ENCODE measurements at regions not wholly inside any gene's neighbourhood (a gene's known extent, or its start where the extent isn't known, plus 50 kb on each side); places are given as distances from the start of the nearest gene placed in this dataset.

- H3K27ac ChIP-seq (replicated peaks) = no peak overlapping the region
- DNase-seq (ENCODE audit: low read depth in 1 of 2, low spot score in 1 of 2) = no peak
- H3K27me3 ChIP-seq (ENCODE audit: insufficient read depth, poor library complexity, severe bottlenecking) = no peaks in the 10 kb centered on the region
- TF ChIP-seq REST (IDR thresholded peaks at IDR 0.05; ENCODE audit: insufficient replicate concordance, low read depth) (no peak), SPI1 (IDR thresholded peaks at IDR 0.05; ENCODE audit: borderline replicate concordance, low read depth) (no peak), POLR2AphosphoS5 (IDR thresholded peaks at IDR 0.05; ENCODE audit: low read depth) (no peak), CTCF (IDR thresholded peaks at IDR 0.05; ENCODE audit: insufficient read depth, low read length) (no peak), GABPA (IDR thresholded peaks at IDR 0.05; ENCODE audit: low read depth) (no peak)
- no peak overlapping the region for H3K4me3 ChIP-seq (replicated peaks; ENCODE audit: insufficient read depth, low read length)
Measured at GRCh38 chr6:81668615-81669047, 83.8 kb downstream of the TENT5A start.

GRCh38 chr6:81666481-81666880, 86.0 kb downstream of the TENT5A start:
- no peak for TF ChIP-seq REST (IDR thresholded peaks at IDR 0.05; ENCODE audit: insufficient replicate concordance, low read depth)
- TF ChIP-seq POLR2AphosphoS5 (IDR thresholded peaks at IDR 0.05; ENCODE audit: low read depth) = no peak
- no peak for TF ChIP-seq CTCF (IDR thresholded peaks at IDR 0.05; ENCODE audit: insufficient read depth, low read length)
- no peak for TF ChIP-seq SPI1 (IDR thresholded peaks at IDR 0.05; ENCODE audit: borderline replicate concordance, low read depth)
- TF ChIP-seq GABPA (IDR thresholded peaks at IDR 0.05; ENCODE audit: low read depth) = no peak
- Histone ChIP-seq H3K4me3 (replicated peaks; ENCODE audit: insufficient read depth, low read length) (no peak overlapping the region), H3K27me3 (ENCODE audit: insufficient read depth, poor library complexity, severe bottlenecking) (no peaks in the 10 kb centered on the region), H3K27ac (replicated peaks) (no peak overlapping the region)
- no peak for DNase-seq (ENCODE audit: low read depth in 1 of 2, low spot score in 1 of 2)

- TF ChIP-seq CTCF (IDR thresholded peaks at IDR 0.05; ENCODE audit: insufficient read depth, low read length) (no peak), REST (IDR thresholded peaks at IDR 0.05; ENCODE audit: insufficient replicate concordance, low read depth) (no peak), POLR2AphosphoS5 (IDR thresholded peaks at IDR 0.05; ENCODE audit: low read depth) (no peak), GABPA (IDR thresholded peaks at IDR 0.05; ENCODE audit: low read depth) (no peak), SPI1 (IDR thresholded peaks at IDR 0.05; ENCODE audit: borderline replicate concordance, low read depth) (no peak)
- H3K27me3 ChIP-seq (ENCODE audit: insufficient read depth, poor library complexity, severe bottlenecking) = no peaks in the 10 kb centered on the region
- H3K4me3 ChIP-seq (replicated peaks; ENCODE audit: insufficient read depth, low read length) = no peak overlapping the region
- no peak for DNase-seq (ENCODE audit: low read depth in 1 of 2, low spot score in 1 of 2)
- H3K27ac ChIP-seq (replicated peaks) = no peak overlapping the region
Measured at GRCh38 chr6:81656231-81656630, 96.2 kb downstream of the TENT5A start.

All from HL-60 (cell line).